Dendritic cell treated with granulocyte-macrophage colony-stimulating factor and Interleukin-4, amounts not matched to agents 40 ng/mL and 50 ng/mL, for 4 days (primary cell): ENCODE measurements at regions not wholly inside any gene's neighbourhood (a gene's known extent, or its start where the extent isn't known, plus 50 kb on each side); places are given as distances from the start of the nearest gene placed in this dataset.
"Not testable (repeated sequence)": the region's sequence is repeated elsewhere in the genome, so short reads cannot be mapped to it uniquely, and the experiment has no call there.

Experiments used
- H3K27ac Mint-ChIP-seq: one replicate; pipeline ENCODE4 v1.8.0; 2022; ENCODE audit warnings: mild to moderate bottlenecking, mixed read lengths
- H3K27me3 Mint-ChIP-seq: one replicate; pipeline ENCODE4 v1.8.0; 2022; ENCODE audit warnings: mild to moderate bottlenecking, mixed read lengths
- H3K36me3 Mint-ChIP-seq: one replicate; pipeline ENCODE4 v1.8.0; 2022; ENCODE audit warnings: low read depth, mixed read lengths
- H3K4me1 Mint-ChIP-seq: one replicate; pipeline ENCODE4 v1.8.0; 2022; ENCODE audit warnings: low read depth, mixed read lengths
- H3K4me3 Mint-ChIP-seq: one replicate; pipeline ENCODE4 v1.8.0; 2022; ENCODE audit warnings: mild to moderate bottlenecking, moderate library complexity, mixed read lengths
- H3K9me3 Mint-ChIP-seq: one replicate; pipeline ENCODE4 v1.8.0; 2022; ENCODE audit warnings: mixed read lengths
- intact Hi-C: fragments of 100-400 bp; cut with micrococcal nuclease; formaldehyde crosslinking; loops from one replicate; pipeline ENCODE4 v1.15.0; 2022

- not testable (repeated sequence) for H3K27me3 Mint-ChIP-seq, H3K4me3 Mint-ChIP-seq
- intact Hi-C loops, result loop anchor here (2.0 kb wide), 1 partner anchor 682 kb away; no protein-coding TSS in a partner anchor
Measured at GRCh38 chr10:25874402-25874801, 59.6 kb upstream of the MYO3A start.

GRCh38 chr10:25875556-25876165 is 58.4 kb upstream of the MYO3A start:
- Mint-ChIP-seq H3K27ac (no peak overlapping the region), H3K9me3 (no peaks in the 10 kb centered on the region), H3K4me1 (no peaks in the 10 kb centered on the region), H3K36me3 (no peaks in the 10 kb centered on the region), H3K27me3 (peaks cover 1% of the 10 kb centered on the region), H3K4me3 (no peak overlapping the region)
- intact Hi-C loops, result loop anchor here (2.0 kb wide), 1 partner anchor 681 kb away; no protein-coding TSS in a partner anchor

More at GRCh38 chr10:25874402-25874801, 59.6 kb upstream of the MYO3A start:
- H3K36me3 Mint-ChIP-seq, H3K4me1 Mint-ChIP-seq, H3K27ac Mint-ChIP-seq, H3K9me3 Mint-ChIP-seq: not testable (repeated sequence)

GRCh38 chr10:25877296-25877695 is 56.7 kb upstream of the MYO3A start:
- Mint-ChIP-seq H3K27me3 (peaks cover 1% of the 10 kb centered on the region), H3K4me1 (no peaks in the 10 kb centered on the region), H3K9me3 (no peaks in the 10 kb centered on the region), H3K27ac (no peak overlapping the region), H3K4me3 (no peak overlapping the region), H3K36me3 (no peaks in the 10 kb centered on the region)
- intact Hi-C loops, result no loop called here
